ENCODE measurements at regions not wholly inside any gene's neighbourhood (a gene's known extent, or its start where the extent isn't known, plus 50 kb on each side); places are given as distances from the start of the nearest gene placed in this dataset.

GRCh38 chr3:166123088-166123487, 285.9 kb upstream of the BCHE start:
- TF ChIP-seq ATM (IDR thresholded peaks at IDR 0.05; ENCODE audit: borderline replicate concordance) = no peak
- no peak for TF ChIP-seq ZBTB40 (IDR thresholded peaks at IDR 0.05)
- TF ChIP-seq ZBTB40 (CRISPR knock-in tag; IDR thresholded peaks at IDR 0.05) = no peak
- no peak for TF ChIP-seq ZNF550 (CRISPR knock-in tag; IDR thresholded peaks at IDR 0.05; ENCODE audit: borderline replicate concordance)
- no peak for TF ChIP-seq CHD2 (IDR thresholded peaks at IDR 0.05; ENCODE audit: low read depth, low read length)
- no peak for TF ChIP-seq CTCF (CRISPR knock-in tag; IDR thresholded peaks at IDR 0.05)
- no peak for TF ChIP-seq POLR2A (IDR thresholded peaks at IDR 0.05; ENCODE audit: insufficient read depth in 1 of 2, low read depth in 2 of 2, low read length in 2 of 2)
- TF ChIP-seq ZNF44 (CRISPR knock-in tag; IDR thresholded peaks at IDR 0.05) = no peak
- no peak for TF ChIP-seq CEBPB (IDR thresholded peaks at IDR 0.05; ENCODE audit: borderline replicate concordance, low read depth, low read length)
- TF ChIP-seq ZNF282 (IDR thresholded peaks at IDR 0.05; ENCODE audit: partially characterized antibody) = no peak
- TF ChIP-seq MIER2 (CRISPR knock-in tag; IDR thresholded peaks at IDR 0.05) = no peak

Measured in HepG2 (cell line).